ENCODE measurements at regions not wholly inside any gene's neighbourhood (a gene's known extent, or its start where the extent isn't known, plus 50 kb on each side); places are given as distances from the start of the nearest gene placed in this dataset.

DNA sequence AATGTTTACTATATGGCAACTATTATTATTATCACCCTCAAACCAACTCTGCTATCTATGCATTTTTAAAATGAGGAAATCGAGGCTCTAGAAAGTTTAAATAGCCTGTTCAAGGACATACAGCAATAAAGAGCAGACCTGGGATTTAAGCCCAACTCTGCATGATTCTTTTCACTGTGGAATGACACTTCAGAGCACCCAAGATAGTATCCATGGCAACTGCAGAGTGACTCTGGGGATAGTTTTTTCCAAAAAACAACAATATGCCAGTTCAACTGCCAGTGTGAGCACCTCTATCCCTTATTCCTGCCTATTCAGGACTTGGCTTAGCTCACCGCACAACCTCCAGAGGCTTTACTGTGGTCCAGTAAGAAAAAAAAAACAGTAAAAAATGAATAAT lies 293.9 kb downstream of the BRINP2 start:
- in situ Hi-C loops (cut with MboI; ENCODE audit: low pct_unique_long_range_greater_than_20kb, low sequenced_read_pairs): no loop called here
- DNase-seq: no peak

DNA sequence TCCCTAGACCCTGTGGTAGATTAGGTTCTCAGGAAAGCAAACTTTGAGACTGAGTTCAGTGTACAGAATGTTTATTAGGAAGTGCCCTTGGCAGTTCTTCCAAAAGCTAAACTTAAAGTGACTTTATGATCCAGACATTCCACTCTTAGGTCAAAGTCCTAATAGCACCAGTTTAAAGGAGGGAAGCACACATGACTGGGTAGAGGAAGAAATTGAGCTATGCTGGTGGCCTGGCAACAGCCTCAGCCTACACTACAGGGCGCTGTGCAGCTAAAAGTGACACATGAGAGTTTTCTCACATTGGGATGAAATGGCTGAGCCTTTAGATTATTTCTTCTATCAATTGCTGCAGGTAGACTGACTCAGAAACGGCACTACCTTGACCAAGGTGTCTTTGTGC lies 280.4 kb downstream of the BRINP2 start:
- in situ Hi-C loops (cut with MboI; ENCODE audit: low pct_unique_long_range_greater_than_20kb, low sequenced_read_pairs): no loop called here
- no peak for DNase-seq

DNA sequence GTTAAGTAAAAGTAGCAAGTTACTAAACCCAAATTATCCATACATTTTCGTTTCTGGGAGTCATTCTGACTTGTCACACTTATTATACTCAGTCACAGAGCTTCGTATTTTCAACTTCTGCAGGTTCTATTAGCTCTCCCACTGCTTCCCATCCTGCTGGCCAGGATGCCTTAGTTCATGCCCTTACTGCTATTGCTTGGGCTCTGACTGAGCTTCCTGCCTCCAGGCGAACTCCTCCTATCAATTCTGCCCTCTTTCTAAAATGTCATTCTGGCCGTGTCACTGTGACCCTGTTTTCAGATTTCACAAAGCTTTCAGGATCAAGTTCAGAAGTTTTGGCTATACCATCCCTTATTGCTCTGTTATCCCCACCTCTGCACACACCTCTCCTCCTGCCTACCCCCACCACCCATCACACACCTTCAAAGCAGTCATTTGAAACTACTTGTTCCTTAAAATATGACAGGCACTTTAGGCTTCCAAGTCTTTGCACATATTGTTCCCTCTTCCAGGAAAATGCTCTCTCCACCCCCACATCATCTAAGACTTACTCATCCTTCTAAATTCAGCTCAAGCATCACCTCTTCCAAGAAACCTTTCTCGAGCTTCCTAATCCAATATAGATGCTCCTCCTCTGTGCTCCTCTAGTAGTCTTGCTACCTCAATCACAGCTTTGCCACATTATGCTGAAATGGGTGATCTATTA lies 278.0 kb downstream of the BRINP2 start:
- no peak for DNase-seq

DNA sequence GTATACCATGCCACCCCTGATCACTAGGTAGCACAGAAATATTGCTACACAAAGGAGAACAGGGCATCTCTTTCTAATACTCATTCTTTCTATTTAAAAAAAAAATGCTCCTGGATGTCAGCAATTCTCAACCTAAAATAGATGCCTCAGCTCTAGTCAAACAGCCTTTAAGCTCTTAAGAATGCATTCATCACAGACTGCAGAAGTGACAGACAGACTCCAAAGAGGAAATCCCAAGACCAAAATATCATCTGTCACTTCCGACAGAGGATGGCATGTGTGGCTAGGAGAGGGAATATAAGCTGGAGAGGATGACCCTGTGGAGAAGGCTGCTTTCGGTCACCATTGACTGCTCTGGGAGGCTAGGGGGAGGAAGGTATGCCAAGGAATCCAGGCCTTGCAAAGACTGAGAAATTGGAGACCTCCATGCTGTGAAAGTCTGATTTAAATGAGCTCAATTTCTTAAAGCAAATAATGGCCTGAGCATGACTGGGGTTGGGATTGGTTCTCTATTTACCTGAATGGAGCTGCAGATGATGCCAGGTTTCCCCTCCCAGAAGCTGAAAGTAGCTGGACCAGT lies 277.4 kb downstream of the BRINP2 start:
- no peak for DNase-seq
- in situ Hi-C loops (cut with MboI; ENCODE audit: low pct_unique_long_range_greater_than_20kb, low sequenced_read_pairs): no loop called here

More for the DNA sequence above, 278.0 kb downstream of the BRINP2 start:
- in situ Hi-C loops (cut with MboI; ENCODE audit: low pct_unique_long_range_greater_than_20kb, low sequenced_read_pairs): no loop called here

DNA sequence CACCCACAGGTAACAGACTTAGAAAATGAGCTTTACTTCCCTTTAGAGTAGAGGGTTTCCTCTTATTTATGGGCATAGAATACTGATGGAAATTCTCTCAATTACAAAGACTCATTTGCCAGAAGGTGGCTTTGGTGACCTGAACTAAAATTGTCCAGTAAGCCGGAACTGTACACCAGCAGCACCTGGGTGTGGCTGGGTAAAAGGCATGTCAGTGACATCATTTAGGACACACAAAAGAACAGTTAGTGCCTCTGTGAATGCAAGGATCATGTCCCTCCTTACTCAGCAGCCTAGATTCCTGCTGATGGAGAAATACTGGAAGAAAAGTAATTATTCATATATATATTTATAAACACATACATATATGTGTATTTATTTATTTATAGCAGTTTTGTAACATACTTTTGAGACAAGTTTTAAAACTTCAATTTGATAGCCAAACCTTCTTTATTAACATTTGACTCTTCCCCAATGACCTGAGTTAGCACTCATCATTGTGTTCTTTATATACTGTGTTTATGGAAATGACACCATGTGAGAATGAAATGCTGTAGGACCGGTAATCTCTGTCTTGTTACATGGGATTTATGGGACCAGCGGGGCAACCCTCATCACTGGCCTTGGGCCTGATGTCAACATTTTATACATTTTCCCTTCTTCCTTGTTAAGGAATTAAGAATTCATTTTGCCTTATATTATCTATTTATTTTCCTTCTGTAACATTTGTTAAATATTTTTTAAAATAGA lies 274.4 kb downstream of the BRINP2 start:
- no peak for DNase-seq
- in situ Hi-C loops (cut with MboI; ENCODE audit: low pct_unique_long_range_greater_than_20kb, low sequenced_read_pairs): no loop called here

DNA sequence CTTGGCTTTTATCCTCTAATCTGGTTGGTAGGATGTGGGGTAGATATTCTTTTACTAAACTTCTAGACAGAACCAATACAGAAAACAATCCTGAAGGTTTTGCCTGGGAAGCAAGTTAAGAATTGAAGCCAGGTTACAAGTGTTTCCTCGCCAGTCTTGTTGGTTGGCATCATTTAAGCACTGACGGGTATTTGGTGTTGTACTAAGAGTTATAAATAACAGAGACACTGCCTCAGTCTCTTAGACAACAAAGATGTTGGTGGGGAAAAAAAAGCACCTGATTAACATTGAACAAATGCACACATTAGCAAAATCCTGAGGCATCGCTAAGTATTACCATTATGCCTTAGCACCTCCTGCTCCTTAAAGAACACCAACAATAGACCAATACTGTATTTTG lies 272.2 kb downstream of the BRINP2 start:
- in situ Hi-C loops (cut with MboI; ENCODE audit: low pct_unique_long_range_greater_than_20kb, low sequenced_read_pairs): no loop called here
- no peak for DNase-seq

DNA sequence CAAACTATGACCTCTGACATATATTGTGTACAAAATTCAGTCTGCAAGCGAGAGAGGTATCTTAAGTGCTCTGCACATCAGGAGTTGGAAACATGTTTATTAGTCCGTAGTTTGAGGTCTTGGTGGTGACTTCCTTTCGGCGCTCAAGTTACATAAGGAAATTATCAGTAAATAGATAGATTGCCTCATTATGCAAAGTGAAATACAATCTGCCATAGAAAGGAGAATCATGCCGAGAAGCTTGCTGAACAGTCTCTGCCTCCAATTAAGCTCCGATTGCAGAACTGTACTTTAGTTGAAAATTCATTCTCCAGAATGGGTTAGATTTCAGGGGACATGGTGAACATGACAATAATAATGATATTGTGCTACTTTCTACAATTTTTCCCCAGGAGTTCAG lies 271.8 kb downstream of the BRINP2 start:
- in situ Hi-C loops (cut with MboI; ENCODE audit: low pct_unique_long_range_greater_than_20kb, low sequenced_read_pairs): no loop called here
- DNase-seq: no peak

DNA sequence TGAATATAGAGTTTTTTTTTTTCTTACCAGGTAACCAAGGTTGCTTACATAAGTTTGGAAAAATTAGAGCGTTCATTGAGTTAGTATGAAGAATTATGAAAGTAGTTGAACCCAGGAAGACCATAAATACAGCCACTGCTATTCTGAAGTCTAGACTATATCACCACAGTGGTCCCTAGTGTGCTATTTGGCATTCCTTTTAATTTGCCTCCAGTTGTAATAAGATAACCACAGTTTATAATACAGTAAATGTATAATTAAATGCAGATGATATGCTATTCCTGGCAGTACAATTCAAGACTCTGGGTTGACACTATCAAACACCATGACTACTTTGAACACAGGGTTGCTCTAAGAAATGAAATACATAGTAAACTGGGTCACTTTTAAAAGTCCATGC lies 270.5 kb downstream of the BRINP2 start:
- in situ Hi-C loops (cut with MboI; ENCODE audit: low pct_unique_long_range_greater_than_20kb, low sequenced_read_pairs): no loop called here
- DNase-seq: no peak

DNA sequence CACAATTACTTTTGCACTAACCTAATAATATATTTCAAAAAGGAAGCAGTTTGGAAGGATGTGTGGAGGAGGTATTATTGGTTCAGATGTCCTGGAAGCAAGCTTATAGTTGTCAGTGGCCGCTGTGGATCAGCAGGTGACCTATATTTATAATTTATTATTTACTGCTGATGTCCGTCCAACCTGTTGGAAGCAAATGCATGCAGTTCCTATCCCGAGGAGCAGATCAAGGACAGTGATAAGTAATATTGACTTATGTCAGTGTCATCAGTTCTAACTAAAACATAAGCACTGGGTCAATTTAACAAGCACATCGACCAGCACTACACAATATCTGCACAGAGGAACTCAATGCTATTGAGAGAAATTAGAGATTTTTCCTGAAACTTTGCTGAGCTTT lies 270.1 kb downstream of the BRINP2 start:
- DNase-seq: no peak
- in situ Hi-C loops (cut with MboI; ENCODE audit: low pct_unique_long_range_greater_than_20kb, low sequenced_read_pairs): no loop called here

DNA sequence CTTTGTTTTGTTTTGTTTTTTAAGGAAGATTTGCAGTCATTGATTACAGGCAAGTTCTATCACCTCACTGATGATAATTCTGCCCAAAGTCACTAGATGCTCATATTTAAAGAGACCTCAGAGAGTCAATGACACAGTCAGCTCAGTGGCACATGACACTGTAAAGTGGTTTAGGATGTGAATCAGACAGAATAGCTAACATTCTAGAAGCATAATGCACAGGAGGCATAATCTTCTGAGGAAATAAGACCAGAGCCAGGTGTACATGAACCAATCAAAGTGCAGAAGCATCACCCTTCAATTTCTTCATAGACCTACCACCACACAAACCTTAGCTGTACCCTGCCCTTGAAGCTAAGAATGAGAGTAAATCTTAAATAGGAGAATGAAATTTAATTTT lies 268.5 kb downstream of the BRINP2 start:
- in situ Hi-C loops (cut with MboI; ENCODE audit: low pct_unique_long_range_greater_than_20kb, low sequenced_read_pairs): no loop called here
- DNase-seq: no peak

DNA sequence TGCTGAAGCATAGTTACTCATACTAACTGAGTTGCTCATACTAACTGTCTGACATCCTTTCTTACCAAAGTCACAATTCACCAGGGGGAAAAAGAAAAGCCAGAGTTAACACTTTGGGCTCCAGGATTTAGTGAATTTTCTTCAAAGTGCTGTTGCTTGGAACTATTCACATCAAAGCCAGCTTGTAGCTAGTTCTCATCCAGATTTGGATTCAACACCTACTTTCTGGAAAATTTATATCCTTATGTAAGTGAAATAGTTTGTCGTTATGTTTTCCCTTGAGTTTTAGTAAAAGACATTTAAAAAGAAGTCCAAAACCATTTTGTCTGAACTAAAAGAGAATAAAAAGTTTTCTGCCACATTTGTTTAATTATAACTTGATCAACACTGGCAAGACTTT lies 264.6 kb downstream of the BRINP2 start:
- DNase-seq: no peak
- in situ Hi-C loops (cut with MboI; ENCODE audit: low pct_unique_long_range_greater_than_20kb, low sequenced_read_pairs): no loop called here

DNA sequence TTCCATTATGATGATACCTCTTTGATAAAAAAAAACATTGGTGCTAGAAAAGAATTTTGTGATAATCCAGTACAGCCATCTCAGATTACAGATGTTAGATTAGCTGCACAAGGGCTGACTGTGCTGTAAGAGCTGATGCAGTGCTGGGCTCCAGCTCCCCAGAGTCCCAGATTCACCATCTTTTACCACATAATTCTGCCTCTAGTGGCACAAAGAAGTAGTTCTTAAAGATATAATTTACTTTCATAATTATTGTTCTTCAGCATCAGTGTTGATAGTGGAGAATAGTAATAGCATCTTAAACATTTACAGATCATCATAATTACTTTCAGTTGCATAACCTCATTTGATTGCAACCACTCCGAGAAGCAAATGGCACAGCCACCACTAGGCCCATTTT lies 262.1 kb downstream of the BRINP2 start:
- in situ Hi-C loops (cut with MboI; ENCODE audit: low pct_unique_long_range_greater_than_20kb, low sequenced_read_pairs): no loop called here
- DNase-seq: no peak

DNA sequence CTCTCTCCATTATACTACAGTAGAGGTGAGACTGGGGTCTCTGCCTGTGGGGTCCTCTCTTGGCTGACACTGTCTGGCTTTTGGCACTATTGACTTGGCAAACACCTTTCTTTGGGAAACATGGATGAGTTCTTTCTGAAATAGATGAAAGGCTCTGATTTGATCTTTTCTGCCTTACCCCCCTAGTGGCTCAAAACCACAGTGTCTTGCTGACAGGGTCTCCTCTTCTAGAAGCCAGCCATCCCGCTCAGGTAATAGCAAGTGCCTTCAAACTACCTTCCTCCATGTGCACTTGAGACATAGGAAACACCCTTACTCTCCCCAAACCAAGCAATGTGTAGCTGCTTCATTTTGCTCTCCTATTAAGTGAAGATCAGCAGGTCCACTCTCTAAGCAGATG lies 260.4 kb downstream of the BRINP2 start:
- in situ Hi-C loops (cut with MboI; ENCODE audit: low pct_unique_long_range_greater_than_20kb, low sequenced_read_pairs): no loop called here

DNA sequence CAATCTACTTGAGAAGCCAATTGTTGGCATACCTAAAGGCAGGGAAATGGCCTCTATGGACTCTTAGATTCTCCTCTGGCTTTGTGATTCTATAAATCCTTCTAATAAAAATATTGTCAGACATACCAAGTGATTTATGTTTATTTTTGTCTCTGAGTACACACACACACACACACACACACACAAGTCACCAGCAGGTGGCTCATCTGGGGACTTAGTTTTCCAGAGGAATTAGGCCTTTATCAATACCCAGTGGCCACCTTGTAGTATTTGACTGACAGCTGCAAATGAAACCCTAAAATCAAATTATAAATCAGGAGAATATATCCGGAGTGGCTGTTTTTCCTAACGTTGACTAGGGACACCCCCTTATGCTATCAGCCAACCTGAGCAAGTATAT lies 258.5 kb downstream of the BRINP2 start:
- in situ Hi-C loops (cut with MboI; ENCODE audit: low pct_unique_long_range_greater_than_20kb, low sequenced_read_pairs): no loop called here
- DNase-seq: no peak

More for the DNA sequence above, 260.4 kb downstream of the BRINP2 start:
- DNase-seq: no peak

DNA sequence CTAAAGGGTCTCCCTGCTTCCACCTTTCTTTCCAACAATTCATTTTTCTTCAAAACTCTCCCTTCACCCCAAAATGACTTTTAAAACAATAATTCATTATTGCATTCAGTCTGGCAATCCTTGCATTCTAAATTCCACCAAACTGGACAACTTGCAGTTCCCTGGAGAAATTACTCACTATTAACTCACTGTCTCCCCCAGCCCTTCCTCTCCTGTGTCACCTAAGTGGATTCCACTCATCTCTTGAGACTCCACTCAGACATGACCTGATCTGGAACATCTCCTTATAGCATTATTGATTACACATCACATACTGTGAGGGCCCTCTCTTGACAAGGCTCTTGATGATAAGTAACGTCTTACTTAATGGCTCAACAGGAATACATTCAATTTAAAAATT lies 257.1 kb downstream of the BRINP2 start:
- DNase-seq: no peak
- in situ Hi-C loops (cut with MboI; ENCODE audit: low pct_unique_long_range_greater_than_20kb, low sequenced_read_pairs): no loop called here

DNA sequence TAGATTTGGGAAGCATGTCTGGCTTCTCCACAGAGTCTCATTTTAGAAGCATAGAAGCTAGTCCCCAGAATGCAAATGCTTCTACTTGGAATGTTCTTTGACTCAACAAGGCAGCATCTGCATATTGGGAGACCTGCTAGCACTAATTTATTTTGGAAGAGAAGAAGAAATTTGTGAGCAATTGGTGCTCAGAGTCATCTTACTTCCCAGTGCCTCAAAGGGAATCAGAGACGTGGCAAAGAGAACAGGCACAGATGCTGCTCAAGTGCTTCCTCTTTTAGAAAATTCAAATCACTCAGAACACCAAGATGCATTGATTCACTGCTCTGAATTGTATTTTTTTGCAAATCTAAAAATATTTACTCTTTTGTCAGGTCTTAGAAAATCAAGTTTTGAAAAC lies 255.7 kb downstream of the BRINP2 start:
- in situ Hi-C loops (cut with MboI; ENCODE audit: low pct_unique_long_range_greater_than_20kb, low sequenced_read_pairs): no loop called here
- DNase-seq: no peak

DNA sequence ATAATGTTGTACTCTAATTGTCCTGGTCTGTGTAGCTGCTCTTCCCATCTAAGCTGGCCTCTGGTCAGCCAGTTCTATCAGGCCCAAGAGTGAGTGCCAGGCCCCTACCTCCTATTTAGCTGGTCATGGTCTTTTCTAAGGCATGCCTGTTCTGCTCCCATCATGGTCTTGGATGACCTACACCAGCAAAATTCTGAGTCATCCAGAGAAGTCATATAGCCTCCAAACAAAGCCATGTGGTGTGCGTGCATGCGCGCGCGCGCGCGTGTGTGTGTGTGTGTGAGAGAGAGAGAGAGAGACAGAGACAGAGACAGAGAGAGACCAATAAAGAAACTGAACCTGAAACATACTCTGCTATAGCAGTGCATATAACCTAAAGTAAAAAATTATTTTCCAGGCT lies 254.4 kb downstream of the BRINP2 start:
- in situ Hi-C loops (cut with MboI; ENCODE audit: low pct_unique_long_range_greater_than_20kb, low sequenced_read_pairs): no loop called here
- no peak for DNase-seq

DNA sequence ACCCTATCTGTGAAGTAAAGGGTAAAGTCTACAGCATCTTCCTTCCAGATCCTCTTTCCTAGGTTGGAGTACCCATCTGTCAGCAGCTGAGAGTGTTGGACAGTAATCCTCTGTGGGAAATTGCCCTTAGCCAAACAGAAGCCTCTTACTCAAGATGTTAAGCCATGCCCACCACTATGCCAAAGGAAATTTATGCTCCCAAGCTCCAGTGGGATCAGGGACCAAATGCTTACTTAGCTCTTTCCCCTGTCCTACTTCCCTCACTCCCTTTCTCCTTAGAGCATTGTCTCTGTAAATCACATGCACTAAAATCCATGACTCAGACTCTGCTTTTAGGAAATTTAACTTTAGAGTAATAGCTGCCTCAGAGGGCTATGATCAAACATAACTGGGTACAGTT lies 254.0 kb downstream of the BRINP2 start:
- in situ Hi-C loops (cut with MboI; ENCODE audit: low pct_unique_long_range_greater_than_20kb, low sequenced_read_pairs): no loop called here

DNA sequence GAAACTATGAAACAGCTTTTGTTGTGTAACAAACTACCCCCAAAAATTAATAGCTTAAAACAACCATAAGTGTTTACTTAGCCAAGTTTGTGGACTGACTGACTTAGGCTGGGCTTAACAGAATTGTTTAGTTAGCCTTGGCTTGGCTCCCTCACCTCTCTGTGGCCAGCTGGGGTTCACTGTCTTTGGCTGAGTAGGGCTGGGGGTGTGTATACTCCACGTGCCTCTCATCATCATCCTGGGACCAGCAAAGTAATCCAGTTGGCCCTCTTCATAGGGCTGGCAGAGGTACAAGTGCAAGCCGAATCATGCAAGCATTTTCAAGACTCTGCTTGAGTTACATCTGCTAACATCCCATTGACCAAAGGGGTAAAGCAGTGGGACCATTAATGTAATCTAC lies 252.3 kb downstream of the BRINP2 start:
- DNase-seq: no peak
- in situ Hi-C loops (cut with MboI; ENCODE audit: low pct_unique_long_range_greater_than_20kb, low sequenced_read_pairs): no loop called here

More for the DNA sequence above, 254.0 kb downstream of the BRINP2 start:
- no peak for DNase-seq

DNA sequence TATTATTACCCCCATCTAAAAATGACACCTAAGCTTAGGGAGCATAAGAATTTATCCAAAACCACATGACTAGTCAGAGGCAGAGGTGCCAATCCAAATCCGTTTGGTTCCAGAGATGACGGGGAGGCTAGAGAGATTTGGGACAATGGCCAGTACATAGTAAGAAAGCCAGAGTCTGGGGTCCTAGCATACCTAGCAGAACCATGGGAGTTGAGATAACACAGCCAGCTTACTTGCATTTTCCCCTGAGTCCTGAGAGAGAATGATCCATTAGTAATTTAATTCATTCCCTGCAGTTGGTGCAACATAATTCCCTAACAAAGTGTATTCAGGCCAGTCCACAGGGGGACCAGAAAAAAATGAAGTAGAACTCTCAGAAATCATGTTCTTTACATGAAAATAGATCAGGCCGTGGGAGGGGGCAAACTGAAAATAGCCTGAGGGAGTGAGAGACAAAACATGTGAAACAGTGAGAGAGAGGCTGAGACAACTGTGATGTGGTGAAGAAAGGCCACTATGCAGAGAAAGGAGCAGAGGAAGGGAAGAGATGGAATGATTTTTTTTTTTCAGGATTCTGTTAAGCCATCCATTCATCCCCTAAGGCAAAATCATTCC lies 243.3 kb downstream of the BRINP2 start:
- no peak for DNase-seq
- in situ Hi-C loops (cut with MboI; ENCODE audit: low pct_unique_long_range_greater_than_20kb, low sequenced_read_pairs): no loop called here

Measured in KBM-7 (cell line).